ENCODE measurements at regions not wholly inside any gene's neighbourhood (a gene's known extent, or its start where the extent isn't known, plus 50 kb on each side); places are given as distances from the start of the nearest gene placed in this dataset.

DNA sequence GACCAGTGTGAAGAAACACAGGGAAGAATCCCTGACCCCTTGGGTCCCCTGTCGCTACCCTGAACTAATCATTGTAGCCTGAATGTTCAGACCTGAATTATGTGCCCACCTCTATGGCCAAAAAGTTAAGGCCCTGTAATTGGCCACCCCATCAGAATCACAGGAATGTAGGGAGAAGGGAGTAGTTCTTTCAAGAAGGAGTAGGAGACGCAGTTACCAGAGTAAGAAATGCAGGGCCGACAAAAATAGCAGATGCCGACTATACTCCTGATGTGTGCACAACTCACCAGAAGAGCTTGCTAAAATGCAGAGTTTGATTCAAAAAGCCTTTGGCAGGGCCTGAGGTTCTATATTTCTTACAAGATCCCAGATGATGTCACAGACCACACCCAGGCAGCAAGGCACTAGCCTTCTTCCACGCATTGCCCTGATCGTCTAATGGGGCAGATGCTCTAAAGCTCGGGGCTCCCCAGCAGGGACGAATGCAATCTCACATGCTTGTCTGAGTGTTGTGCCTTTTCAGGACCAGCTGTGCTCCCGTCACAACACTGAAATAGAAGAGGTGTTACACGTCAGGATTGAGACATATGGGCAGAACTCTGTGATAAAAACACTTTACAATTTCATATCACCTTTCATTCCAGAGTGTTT is 161.0 kb upstream of the FAM241A start:
- no peak for FAIRE-seq
- no peak for DNase-seq (ENCODE audit: insufficient read length, low spot score)

DNA sequence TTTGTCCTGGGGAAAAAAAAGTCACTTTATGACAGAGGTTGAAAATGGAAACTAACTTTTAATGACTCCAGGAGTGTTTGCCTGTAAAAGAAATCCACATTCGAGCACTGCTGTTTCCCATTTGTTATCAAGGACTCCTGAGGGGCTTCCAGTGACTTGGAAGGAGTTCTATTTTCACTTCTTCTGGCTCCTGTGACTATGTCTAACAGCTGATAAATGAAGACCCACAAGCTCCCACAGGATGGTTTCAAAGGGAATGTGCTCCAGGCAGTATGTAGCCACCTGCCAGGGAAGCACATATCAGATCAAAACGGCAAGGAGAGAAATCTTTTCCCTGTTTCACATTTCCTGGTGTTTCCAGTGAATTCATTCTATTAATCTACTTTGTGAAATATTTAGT is 159.8 kb upstream of the FAM241A start:
- TF ChIP-seq, protein P1, sequence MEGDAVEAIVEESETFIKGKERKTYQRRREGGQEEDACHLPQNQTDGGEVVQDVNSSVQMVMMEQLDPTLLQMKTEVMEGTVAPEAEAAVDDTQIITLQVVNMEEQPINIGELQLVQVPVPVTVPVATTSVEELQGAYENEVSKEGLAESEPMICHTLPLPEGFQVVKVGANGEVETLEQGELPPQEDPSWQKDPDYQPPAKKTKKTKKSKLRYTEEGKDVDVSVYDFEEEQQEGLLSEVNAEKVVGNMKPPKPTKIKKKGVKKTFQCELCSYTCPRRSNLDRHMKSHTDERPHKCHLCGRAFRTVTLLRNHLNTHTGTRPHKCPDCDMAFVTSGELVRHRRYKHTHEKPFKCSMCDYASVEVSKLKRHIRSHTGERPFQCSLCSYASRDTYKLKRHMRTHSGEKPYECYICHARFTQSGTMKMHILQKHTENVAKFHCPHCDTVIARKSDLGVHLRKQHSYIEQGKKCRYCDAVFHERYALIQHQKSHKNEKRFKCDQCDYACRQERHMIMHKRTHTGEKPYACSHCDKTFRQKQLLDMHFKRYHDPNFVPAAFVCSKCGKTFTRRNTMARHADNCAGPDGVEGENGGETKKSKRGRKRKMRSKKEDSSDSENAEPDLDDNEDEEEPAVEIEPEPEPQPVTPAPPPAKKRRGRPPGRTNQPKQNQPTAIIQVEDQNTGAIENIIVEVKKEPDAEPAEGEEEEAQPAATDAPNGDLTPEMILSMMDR (IDR thresholded peaks at IDR 0.05; ENCODE audit: insufficient read depth, missing control alignments) = no peak
- no peak for FAIRE-seq
- no peak for DNase-seq (ENCODE audit: insufficient read length, low spot score)

More for the DNA sequence above, 161.0 kb upstream of the FAM241A start:
- TF ChIP-seq, protein P1 (IDR thresholded peaks at IDR 0.05; ENCODE audit: insufficient read depth, missing control alignments) = no peak

GRCh38 chr4:111986095-111986494 is 159.2 kb upstream of the FAM241A start:
- DNase-seq (ENCODE audit: insufficient read length, low spot score) (no peak), FAIRE-seq (no peak)
- TF ChIP-seq, protein P1 (IDR thresholded peaks at IDR 0.05; ENCODE audit: insufficient read depth, missing control alignments) = no peak

GRCh38 chr4:111988514-111988913 is 156.7 kb upstream of the FAM241A start:
- TF ChIP-seq, protein P1 (IDR thresholded peaks at IDR 0.05; ENCODE audit: insufficient read depth, missing control alignments) = no peak
- DNase-seq (ENCODE audit: insufficient read length, low spot score) (no peak), FAIRE-seq (no peak)

DNA sequence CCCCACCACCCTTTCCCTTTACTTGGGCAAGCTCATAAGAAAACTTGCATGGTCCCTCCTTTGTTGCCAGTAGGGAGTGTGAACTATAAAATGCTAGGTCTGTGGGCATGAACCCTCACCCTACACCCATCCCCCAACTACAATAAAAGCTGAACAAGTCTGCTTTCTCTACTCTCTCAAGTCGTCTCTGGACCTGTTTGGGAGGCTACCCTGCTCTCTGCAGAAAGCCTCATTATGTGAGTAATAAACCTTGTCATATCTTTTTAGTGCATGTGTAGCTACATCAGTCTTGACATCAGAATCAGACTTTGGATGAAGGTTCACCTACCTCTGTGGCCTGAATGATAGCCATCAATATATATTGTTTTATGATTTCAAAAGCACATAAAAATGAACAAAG is 155.4 kb upstream of the FAM241A start:
- DNase-seq (ENCODE audit: insufficient read length, low spot score) (no peak), FAIRE-seq (no peak)

DNA sequence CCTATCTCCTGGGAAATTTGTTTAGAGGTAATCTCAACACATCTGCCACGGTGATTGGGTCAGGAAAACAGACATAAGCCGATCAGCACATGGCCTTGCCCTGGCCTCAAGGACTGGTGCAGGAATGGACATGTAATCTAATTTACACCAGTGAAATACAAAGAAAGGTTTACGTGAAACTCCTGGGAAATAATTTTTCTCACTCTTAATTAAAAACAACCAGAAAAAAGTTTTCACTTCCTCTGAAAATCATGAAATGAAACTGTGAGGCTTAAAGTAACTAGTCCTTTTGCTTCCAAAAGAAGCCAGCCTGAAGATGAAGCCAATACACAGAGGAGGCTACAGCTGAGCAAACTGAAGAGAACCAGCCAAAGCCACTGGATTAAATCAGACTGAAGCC is 154.1 kb upstream of the FAM241A start:
- TF ChIP-seq, protein P1 (IDR thresholded peaks at IDR 0.05; ENCODE audit: insufficient read depth, missing control alignments) = no peak
- FAIRE-seq (peak; percentile 96), DNase-seq (ENCODE audit: insufficient read length, low spot score) (peak; percentile 17)

More for the DNA sequence above, 155.4 kb upstream of the FAM241A start:
- TF ChIP-seq, protein P1 (IDR thresholded peaks at IDR 0.05; ENCODE audit: insufficient read depth, missing control alignments) = no peak

- TF ChIP-seq, protein P1 (IDR thresholded peaks at IDR 0.05; ENCODE audit: insufficient read depth, missing control alignments) = no peak
- FAIRE-seq = peak; percentile 63
- DNase-seq (ENCODE audit: insufficient read length, low spot score) = no peak
Observed at GRCh38 chr4:111991797-111992196, 153.5 kb upstream of the FAM241A start.
